Fibroblast of lung (primary cell): ENCODE measurements at regions not wholly inside any gene's neighbourhood (a gene's known extent, or its start where the extent isn't known, plus 50 kb on each side); places are given as distances from the start of the nearest gene placed in this dataset.

Experiments
- DNase-seq, 2 donors: peaks; one replicate each; pipeline versions ENCODE4 v3.0.0 to v3.0.0-alpha.2; 2010; ENCODE audit warnings: low read depth in 2 of 2
- H2AFZ ChIP-seq: 2 replicates; pipeline ENCODE4 v1.5.1; 2012; ENCODE audit warnings: low read length, control low read depth, inconsistent platforms
- H3K27ac ChIP-seq: 2 replicates; pipeline ENCODE4 v1.5.1; 2011; ENCODE audit warnings: low read length, control low read depth; ENCODE audit not compliant: insufficient read depth
- H3K27me3 ChIP-seq: 2 replicates; pipeline ENCODE4 v1.5.1; 2011; ENCODE audit warnings: mild to moderate bottlenecking, low read length; ENCODE audit not compliant: control insufficient read depth, insufficient read depth
- H3K36me3 ChIP-seq: 2 replicates; pipeline ENCODE4 v1.5.1; 2011; ENCODE audit warnings: low read length; ENCODE audit not compliant: control insufficient read depth, insufficient read depth
- H3K4me1 ChIP-seq: 2 replicates; pipeline ENCODE4 v1.5.1; 2011; ENCODE audit warnings: low read length; ENCODE audit not compliant: control insufficient read depth, insufficient read depth; ENCODE audit errors: extremely low read depth
- H3K4me2 ChIP-seq: 2 replicates; pipeline ENCODE4 v1.5.1; 2011; ENCODE audit warnings: low read length, control low read depth; ENCODE audit not compliant: insufficient read depth; ENCODE audit errors: extremely low read depth
- H3K4me3 ChIP-seq, 4 experiments: fragments of 200-600 bp in 1 of 4; sonication (generic) in 1 of 4; replicated peaks in 1 of 4; 2 replicates each; pipeline ENCODE4 v1.5.1; 2011 to 2016; ENCODE audit warnings: low read length in 4 of 4, low read depth in 3 of 4, mild to moderate bottlenecking in 3 of 4, control low read depth in 2 of 4, inconsistent platforms in 1 of 4, mixed read lengths in 1 of 4; ENCODE audit not compliant: insufficient read depth in 1 of 4; ENCODE audit errors: control extremely low read depth in 1 of 4
- H3K79me2 ChIP-seq: 2 replicates; pipeline ENCODE4 v1.5.1; 2012; ENCODE audit warnings: mild to moderate bottlenecking, low read length, inconsistent platforms; ENCODE audit not compliant: control insufficient read depth, insufficient read depth
- H3K9ac ChIP-seq: 2 replicates; pipeline ENCODE4 v1.5.1; 2011; ENCODE audit warnings: mild to moderate bottlenecking, low read length, control low read depth; ENCODE audit not compliant: insufficient read depth
- H3K9me3 ChIP-seq: 2 replicates; pipeline ENCODE4 v1.5.1; 2012; ENCODE audit warnings: low read depth, low read length; ENCODE audit not compliant: control insufficient read depth, insufficient read depth
- H4K20me1 ChIP-seq: 2 replicates; pipeline ENCODE4 v1.5.1; 2011; ENCODE audit warnings: low read length; ENCODE audit not compliant: control insufficient read depth, insufficient read depth; ENCODE audit errors: extremely low read depth
- EZH2 ChIP-seq: IDR thresholded peaks from 2 replicates; pipeline ENCODE4 v1.5.1; 2012; ENCODE audit warnings: low read length, control low read depth, mild to moderate bottlenecking; ENCODE audit errors: missing control alignments
- TF ChIP-seq, protein P1 (sequence below), 2 donors: IDR thresholded peaks in 1 of 2; conservative IDR thresholded peaks in 1 of 2; 1 replicate in 1 of 2; 2 replicates in 1 of 2; pipeline ENCODE4 v1.5.1; 2011 to 2012; ENCODE audit warnings: low read length in 2 of 2, control low read depth in 1 of 2, inconsistent platforms in 1 of 2, low read depth in 1 of 2, mild to moderate bottlenecking in 1 of 2

DNA sequence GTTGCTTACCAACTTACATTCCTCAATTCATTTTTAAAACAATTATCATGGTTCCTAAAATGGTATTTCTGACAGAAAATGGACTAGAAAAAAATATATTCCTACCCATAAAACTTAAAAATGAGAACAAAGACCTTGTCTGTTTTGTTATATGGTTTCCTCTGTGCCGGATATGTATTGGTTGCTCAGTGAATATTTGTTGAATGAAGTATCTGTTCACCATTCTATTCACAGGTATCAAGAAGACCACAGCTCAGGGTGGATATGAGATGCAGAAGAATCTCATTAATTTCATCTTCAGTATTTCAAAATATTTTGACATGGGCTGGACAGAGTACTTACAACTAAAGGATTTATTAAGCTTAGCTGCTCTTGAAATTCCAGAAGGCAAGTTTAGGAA is 58.1 kb downstream of the TUSC7 start:
- Histone ChIP-seq H3K27me3 (no peaks in the 10 kb centered on the region), H3K9ac (no peak overlapping the region), H4K20me1 (no peaks in the 10 kb centered on the region), H3K4me3 (no peak overlapping the region), H2AFZ (no peak overlapping the region), H3K4me1 (no peaks in the 10 kb centered on the region), H3K27ac (no peak overlapping the region), H3K79me2 (no peaks in the 10 kb centered on the region), H3K36me3 (no peaks in the 10 kb centered on the region), H3K4me2 (no peak overlapping the region), H3K9me3 (no peaks in the 10 kb centered on the region)
- TF ChIP-seq, protein P1, sequence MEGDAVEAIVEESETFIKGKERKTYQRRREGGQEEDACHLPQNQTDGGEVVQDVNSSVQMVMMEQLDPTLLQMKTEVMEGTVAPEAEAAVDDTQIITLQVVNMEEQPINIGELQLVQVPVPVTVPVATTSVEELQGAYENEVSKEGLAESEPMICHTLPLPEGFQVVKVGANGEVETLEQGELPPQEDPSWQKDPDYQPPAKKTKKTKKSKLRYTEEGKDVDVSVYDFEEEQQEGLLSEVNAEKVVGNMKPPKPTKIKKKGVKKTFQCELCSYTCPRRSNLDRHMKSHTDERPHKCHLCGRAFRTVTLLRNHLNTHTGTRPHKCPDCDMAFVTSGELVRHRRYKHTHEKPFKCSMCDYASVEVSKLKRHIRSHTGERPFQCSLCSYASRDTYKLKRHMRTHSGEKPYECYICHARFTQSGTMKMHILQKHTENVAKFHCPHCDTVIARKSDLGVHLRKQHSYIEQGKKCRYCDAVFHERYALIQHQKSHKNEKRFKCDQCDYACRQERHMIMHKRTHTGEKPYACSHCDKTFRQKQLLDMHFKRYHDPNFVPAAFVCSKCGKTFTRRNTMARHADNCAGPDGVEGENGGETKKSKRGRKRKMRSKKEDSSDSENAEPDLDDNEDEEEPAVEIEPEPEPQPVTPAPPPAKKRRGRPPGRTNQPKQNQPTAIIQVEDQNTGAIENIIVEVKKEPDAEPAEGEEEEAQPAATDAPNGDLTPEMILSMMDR (conservative IDR thresholded peaks at IDR 0.05 in 1 of 2, IDR thresholded peaks at IDR 0.05 in 1 of 2; ENCODE audit: low read depth in 1 of 2, low read length in 2 of 2) = no peak
- TF ChIP-seq EZH2 = no peak
- no peak for DNase-seq

DNA sequence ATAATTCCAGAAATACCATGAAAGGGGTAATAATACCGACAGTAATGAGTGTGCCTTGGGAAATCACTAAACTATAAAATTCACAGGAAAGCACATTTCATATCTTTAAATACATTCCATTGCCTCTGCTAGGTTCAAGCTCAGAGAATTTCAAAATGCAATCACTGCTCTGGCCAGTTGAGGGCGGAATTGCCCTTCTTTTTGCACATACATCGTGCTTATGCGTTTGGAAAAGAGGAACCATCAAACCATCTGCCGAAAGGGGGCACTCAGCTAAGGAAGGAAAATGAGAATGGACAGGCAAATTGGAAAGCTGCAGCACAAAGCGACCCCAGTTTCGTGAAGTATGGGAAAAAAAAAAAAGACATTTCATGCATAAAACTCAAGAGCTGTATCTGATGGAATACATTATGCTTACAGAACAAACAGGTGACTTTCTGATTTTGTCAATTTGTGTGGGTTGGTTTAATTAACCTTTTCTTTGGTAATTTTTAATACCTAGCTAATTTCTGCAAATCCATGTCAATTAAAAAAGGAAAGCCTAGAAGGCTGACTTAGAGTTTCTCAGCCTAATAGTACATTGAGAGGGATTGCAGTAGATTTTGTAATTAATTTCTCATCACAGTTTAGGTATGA is 61.4 kb downstream of the TUSC7 start:
- H3K27me3 ChIP-seq = no peaks in the 10 kb centered on the region
- no peak overlapping the region for H2AFZ ChIP-seq
- H3K9ac ChIP-seq = no peak overlapping the region

DNA sequence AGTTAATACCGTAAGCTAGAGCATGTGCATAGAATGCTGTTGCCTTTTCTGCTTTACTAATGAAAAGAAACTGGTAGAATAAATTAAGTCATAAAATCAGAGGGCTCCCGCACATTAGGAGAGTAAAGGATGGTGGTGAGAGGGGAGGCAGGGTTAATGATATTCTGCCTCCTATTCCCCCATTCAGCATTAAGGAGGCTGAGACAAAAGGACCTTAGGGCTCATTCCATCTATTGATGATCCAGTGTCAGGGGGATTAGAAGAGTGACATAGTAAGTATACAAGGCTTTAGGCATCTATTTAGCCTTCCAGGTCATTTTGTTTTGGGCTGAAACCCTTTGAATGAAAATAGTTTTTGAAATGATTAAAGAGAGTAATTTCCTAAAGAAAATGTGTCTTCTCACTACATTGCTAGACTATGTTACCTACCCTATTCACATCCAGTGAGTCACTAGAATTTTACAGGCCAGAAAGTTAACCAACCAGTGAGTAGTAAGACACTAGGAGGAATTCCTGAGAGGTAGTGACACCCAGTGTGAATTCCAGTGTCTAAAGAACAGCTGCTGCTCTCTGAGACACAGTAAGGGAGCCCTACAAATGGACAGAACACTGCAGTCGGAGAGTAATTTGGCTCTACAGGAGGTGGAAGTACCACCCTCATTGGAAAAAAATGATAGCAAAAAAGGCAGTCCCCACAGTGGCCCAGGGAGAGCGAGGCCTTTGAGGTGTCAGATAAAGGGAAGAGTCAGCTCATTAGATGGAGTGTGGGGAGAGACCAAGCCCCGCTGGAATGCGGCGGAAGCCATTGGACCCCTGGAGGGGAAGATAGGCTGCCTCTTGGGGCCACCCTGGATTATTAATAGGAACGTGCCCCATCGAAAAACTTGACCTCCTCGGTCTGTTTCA is 67.6 kb downstream of the TUSC7 start:
- Histone ChIP-seq H3K4me3 (no peak overlapping the region), H3K4me1 (no peaks in the 10 kb centered on the region), H3K27me3 (no peaks in the 10 kb centered on the region), H3K27ac (no peak overlapping the region), H3K9ac (no peak overlapping the region), H3K9me3 (no peaks in the 10 kb centered on the region), H2AFZ (no peak overlapping the region), H3K36me3 (no peaks in the 10 kb centered on the region), H4K20me1 (no peaks in the 10 kb centered on the region), H3K4me2 (no peak overlapping the region), H3K79me2 (no peaks in the 10 kb centered on the region)
- no peak for TF ChIP-seq EZH2
- TF ChIP-seq, protein P1 (conservative IDR thresholded peaks at IDR 0.05 in 1 of 2, IDR thresholded peaks at IDR 0.05 in 1 of 2; ENCODE audit: low read depth in 1 of 2, low read length in 2 of 2) = no peak
- peak in 1 of 2 donors; percentile 21 for DNase-seq

More for the DNA sequence above, 61.4 kb downstream of the TUSC7 start:
- no peak for TF ChIP-seq EZH2
- TF ChIP-seq, protein P1 (conservative IDR thresholded peaks at IDR 0.05 in 1 of 2, IDR thresholded peaks at IDR 0.05 in 1 of 2; ENCODE audit: low read depth in 1 of 2, low read length in 2 of 2) = peak; percentile 99
- Histone ChIP-seq H4K20me1 (no peaks in the 10 kb centered on the region), H3K36me3 (no peaks in the 10 kb centered on the region), H3K4me2 (no peak overlapping the region), H3K4me1 (no peaks in the 10 kb centered on the region), H3K27ac (no peak overlapping the region), H3K4me3 (no peak overlapping the region), H3K79me2 (no peaks in the 10 kb centered on the region), H3K9me3 (no peaks in the 10 kb centered on the region)
- peak; percentile 68 to 85 for DNase-seq
